Caco-2 (cell line): ENCODE measurements at regions not wholly inside any gene's neighbourhood (a gene's known extent, or its start where the extent isn't known, plus 50 kb on each side); places are given as distances from the start of the nearest gene placed in this dataset.

Source experiments
- BruUV-seq: library from RNA; stranded (reverse); fragments of 400-500 nt; replicated peaks from 2 replicates; lab custom pipeline; 2021; lab: Mats Ljungman, UMichigan
- CTCF ChIA-PET: fragments of 300-600 bp; sonication (Branson Sonifier 250); formaldehyde crosslinking; loops from one replicate; lab custom pipeline; 2022; ENCODE audit warnings: antibody characterized with exemption; lab: Charles Lee
- POLR2A ChIA-PET: fragments of 300-600 bp; sonication (Branson Sonifier 250); formaldehyde crosslinking; loops from one replicate; lab custom pipeline; 2022; ENCODE audit warnings: antibody characterized with exemption; lab: Charles Lee
- DNase-seq, 2 experiments: peaks; one replicate each; pipeline versions ENCODE4 v3.0.0 to v3.0.0-alpha.2; 2020 to 2022
- H3K27me3 ChIP-seq: replicated peaks from 2 replicates; pipeline ENCODE4 v1.6.0; 2011; ENCODE audit warnings: low read length; ENCODE audit not compliant: control insufficient read depth, insufficient read depth
- H3K36me3 ChIP-seq: 2 replicates; pipeline ENCODE4 v1.5.1; 2011; ENCODE audit warnings: low read length; ENCODE audit not compliant: control insufficient read depth, insufficient read depth
- H3K4me1 ChIP-seq: fragments of 250-450 bp; sonication (Bioruptor Pico); 2 replicates; pipeline ENCODE4 v1.5.1; 2020; ENCODE audit warnings: mild to moderate bottlenecking
- H3K4me3 ChIP-seq: 2 replicates; pipeline ENCODE4 v1.5.1; 2011; ENCODE audit warnings: low read depth, mild to moderate bottlenecking, control low read depth, low read length
- H3K9me3 ChIP-seq: fragments of 250-450 bp; sonication (Bioruptor Pico); 2 replicates; pipeline ENCODE4 v1.5.1; 2020; ENCODE audit warnings: mild to moderate bottlenecking, moderate library complexity
- H3K27ac Mint-ChIP-seq: one replicate; pipeline ENCODE4 v1.8.0; 2022; ENCODE audit warnings: mixed read lengths; ENCODE audit not compliant: unreplicated experiment
- H3K27me3 Mint-ChIP-seq: one replicate; pipeline ENCODE4 v1.8.0; 2022; ENCODE audit warnings: mixed read lengths; ENCODE audit not compliant: insufficient read depth, unreplicated experiment
- H3K36me3 Mint-ChIP-seq: one replicate; pipeline ENCODE4 v1.8.0; 2022; ENCODE audit warnings: mild to moderate bottlenecking, mixed read lengths; ENCODE audit not compliant: insufficient read depth, unreplicated experiment
- H3K4me1 Mint-ChIP-seq: one replicate; pipeline ENCODE4 v1.8.0; 2022; ENCODE audit warnings: low read depth, mixed read lengths; ENCODE audit not compliant: unreplicated experiment
- H3K4me3 Mint-ChIP-seq: one replicate; pipeline ENCODE4 v1.8.0; 2022; ENCODE audit warnings: mild to moderate bottlenecking, moderate library complexity, mixed read lengths; ENCODE audit not compliant: unreplicated experiment
- H3K9me3 Mint-ChIP-seq: one replicate; pipeline ENCODE4 v1.8.0; 2022; ENCODE audit warnings: mixed read lengths; ENCODE audit not compliant: unreplicated experiment
- CTCF ChIP-seq, 2 experiments: fragments of 200-600 bp in 1 of 2; IDR thresholded peaks; 1 replicate in 1 of 2; 2 replicates in 1 of 2; pipeline versions ENCODE4 v1.5.1 to v1.8.0; 2011 to 2022; ENCODE audit warnings: antibody characterized with exemption in 1 of 2, control low read depth in 1 of 2, inconsistent platforms in 1 of 2, low read depth in 1 of 2, low read length in 1 of 2, mild to moderate bottlenecking in 1 of 2, moderate library complexity in 1 of 2; ENCODE audit not compliant: insufficient read depth in 1 of 2, severe bottlenecking in 1 of 2, unreplicated experiment in 1 of 2
- intact Hi-C: fragments of 100-400 bp; cut with micrococcal nuclease; formaldehyde crosslinking; loops from one replicate; pipeline ENCODE4 v1.10.0; 2022; ENCODE audit not compliant: unreplicated experiment

GRCh38 chr1:213927846-213928245 lies 59.9 kb upstream of the PROX1 start:
- no peaks in the 10 kb centered on the region for H3K27me3 ChIP-seq
- no peak for TF ChIP-seq CTCF (IDR thresholded peaks at IDR 0.05; ENCODE audit: insufficient read depth in 1 of 2, low read depth in 1 of 2, low read length in 1 of 2, severe bottlenecking in 1 of 2, unreplicated experiment in 1 of 2)
- Mint-ChIP-seq H3K27ac (no peak overlapping the region), H3K4me1 (no peaks in the 10 kb centered on the region), H3K36me3 (no peaks in the 10 kb centered on the region), H3K27me3 (no peaks in the 10 kb centered on the region), H3K9me3 (peaks cover 5% of the 10 kb centered on the region), H3K4me3 (no peak overlapping the region)
- H3K4me3 ChIP-seq, result no peak overlapping the region
- no peaks in the 10 kb centered on the region for H3K9me3 ChIP-seq
- POLR2A ChIA-PET, result no interaction called here
- BruUV-seq, result no TSS peak
- no peaks in the 10 kb centered on the region for H3K36me3 ChIP-seq
- no peaks in the 10 kb centered on the region for H3K4me1 ChIP-seq
- CTCF ChIA-PET, result no interaction called here
- no peak for DNase-seq
- intact Hi-C loops, result no loop called here

GRCh38 chr1:213929398-213929797 lies 58.4 kb upstream of the PROX1 start:
- CTCF ChIA-PET, result no interaction called here
- peaks cover 2% of the 10 kb centered on the region for H3K9me3 Mint-ChIP-seq
- no peaks in the 10 kb centered on the region for H3K4me1 Mint-ChIP-seq
- no peaks in the 10 kb centered on the region for H3K9me3 ChIP-seq
- no peaks in the 10 kb centered on the region for H3K36me3 Mint-ChIP-seq
- intact Hi-C loops, result no loop called here
- BruUV-seq, result no TSS peak
- no peaks in the 10 kb centered on the region for H3K36me3 ChIP-seq
- no peak for DNase-seq
- POLR2A ChIA-PET, result no interaction called here
- no peak overlapping the region for H3K4me3 ChIP-seq
- no peaks in the 10 kb centered on the region for H3K4me1 ChIP-seq
- H3K27me3 ChIP-seq, result no peaks in the 10 kb centered on the region
- no peak overlapping the region for H3K4me3 Mint-ChIP-seq
- H3K27me3 Mint-ChIP-seq, result no peaks in the 10 kb centered on the region
- no peak for TF ChIP-seq CTCF (IDR thresholded peaks at IDR 0.05; ENCODE audit: insufficient read depth in 1 of 2, low read depth in 1 of 2, low read length in 1 of 2, severe bottlenecking in 1 of 2, unreplicated experiment in 1 of 2)
- H3K27ac Mint-ChIP-seq, result no peak overlapping the region

GRCh38 chr1:213931836-213932235 lies 55.9 kb upstream of the PROX1 start:
- no peaks in the 10 kb centered on the region for H3K27me3 Mint-ChIP-seq
- H3K27ac Mint-ChIP-seq, result no peak overlapping the region
- H3K36me3 ChIP-seq, result no peaks in the 10 kb centered on the region
- H3K9me3 Mint-ChIP-seq, result no peaks in the 10 kb centered on the region
- no peaks in the 10 kb centered on the region for H3K4me1 ChIP-seq
- ChIA-PET CTCF (interaction anchor here (0.6 to 1.0 kb wide), 2 partner anchors 46 to 56 kb away, joined by 3 read pairs; partner anchors contain the start of gene PROX1), POLR2A (no interaction called here)
- TF ChIP-seq CTCF (IDR thresholded peaks at IDR 0.05; ENCODE audit: insufficient read depth in 1 of 2, low read depth in 1 of 2, low read length in 1 of 2, severe bottlenecking in 1 of 2, unreplicated experiment in 1 of 2), result peak; percentile 43 to 55
- H3K4me1 Mint-ChIP-seq, result no peaks in the 10 kb centered on the region
- BruUV-seq, result no TSS peak
- peak in 1 of 2 experiments; percentile 46 for DNase-seq
- intact Hi-C loops, result loop anchor here (2.0 kb wide), 1 partner anchor 191 kb away; no protein-coding TSS in a partner anchor
- no peak overlapping the region for H3K4me3 Mint-ChIP-seq
- no peaks in the 10 kb centered on the region for H3K27me3 ChIP-seq
- H3K36me3 Mint-ChIP-seq, result no peaks in the 10 kb centered on the region
- no peaks in the 10 kb centered on the region for H3K9me3 ChIP-seq
- no peak overlapping the region for H3K4me3 ChIP-seq
